ENCODE measurements at regions not wholly inside any gene's neighbourhood (a gene's known extent, or its start where the extent isn't known, plus 50 kb on each side); places are given as distances from the start of the nearest gene placed in this dataset.

- no peak for TF ChIP-seq CTCF (IDR thresholded peaks at IDR 0.05; ENCODE audit: low read depth, low read length, missing control alignments)
- in situ Hi-C loops (cut with HindIII; ENCODE audit: low pct_ligation_motif_present, low sequenced_read_pairs): no loop called here
These were observed 601.7 kb downstream of the BRINP1 start for GRCh38 chr9:118767571-118767970.

DNA sequence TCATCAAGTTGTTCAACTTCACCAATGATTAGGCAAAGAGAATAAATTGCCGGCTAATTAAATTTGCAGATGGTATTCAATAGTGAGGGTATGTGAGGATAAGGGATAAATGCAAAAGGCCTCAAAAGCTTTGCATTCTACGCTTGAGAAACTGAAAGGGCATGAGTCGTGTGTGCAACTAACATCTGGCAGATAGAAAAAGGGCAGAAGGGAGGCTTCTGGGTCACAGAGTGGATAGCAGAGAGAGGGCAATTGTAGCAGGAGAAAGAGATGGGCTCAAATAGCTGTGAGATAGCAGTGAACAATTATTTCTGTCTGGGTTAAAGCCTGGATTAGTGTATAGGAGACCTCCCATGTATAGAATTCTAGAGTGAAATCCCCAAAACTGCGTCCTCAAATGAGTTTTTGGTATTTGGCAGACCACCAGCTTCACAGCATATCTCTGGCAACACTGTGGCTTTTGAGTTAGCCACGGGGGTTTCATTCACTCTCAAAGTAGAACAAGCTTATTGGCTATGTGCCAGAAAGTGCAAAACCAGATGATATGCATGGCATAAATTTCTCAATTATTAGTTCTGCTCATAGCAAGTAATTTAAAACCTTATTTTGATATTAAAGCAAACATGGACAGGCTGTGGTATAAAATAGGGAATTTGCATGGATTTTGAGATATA, 586.3 kb downstream of the BRINP1 start:
- in situ Hi-C loops (cut with HindIII; ENCODE audit: low pct_ligation_motif_present, low sequenced_read_pairs): no loop called here
- Histone ChIP-seq H3K36me3 (replicated peaks) (no peaks in the 10 kb centered on the region), H3K27me3 (replicated peaks) (no peaks in the 10 kb centered on the region), H3K4me3 (ENCODE audit: low read depth, low read length) (no peak overlapping the region), H3K27ac (no peak overlapping the region)
- no peak for DNase-seq
- no peak for TF ChIP-seq CTCF (IDR thresholded peaks at IDR 0.05; ENCODE audit: low read depth, low read length, missing control alignments)

More at GRCh38 chr9:118767571-118767970, 601.7 kb downstream of the BRINP1 start:
- no peak for DNase-seq
- no peak overlapping the region for H3K27ac ChIP-seq
- no peaks in the 10 kb centered on the region for H3K27me3 ChIP-seq (replicated peaks)
- no peaks in the 10 kb centered on the region for H3K36me3 ChIP-seq (replicated peaks)
- no peak overlapping the region for H3K4me3 ChIP-seq (ENCODE audit: low read depth, low read length)

GRCh38 chr9:118784033-118784432, 585.2 kb downstream of the BRINP1 start:
- in situ Hi-C loops (cut with HindIII; ENCODE audit: low pct_ligation_motif_present, low sequenced_read_pairs): no loop called here
- DNase-seq: no peak
- Histone ChIP-seq H3K27ac (no peak overlapping the region), H3K4me3 (ENCODE audit: low read depth, low read length) (no peak overlapping the region), H3K27me3 (replicated peaks) (no peaks in the 10 kb centered on the region), H3K36me3 (replicated peaks) (no peaks in the 10 kb centered on the region)
- no peak for TF ChIP-seq CTCF (IDR thresholded peaks at IDR 0.05; ENCODE audit: low read depth, low read length, missing control alignments)

- no peak overlapping the region for H3K4me3 ChIP-seq (ENCODE audit: low read depth, low read length)
- in situ Hi-C loops (cut with HindIII; ENCODE audit: low pct_ligation_motif_present, low sequenced_read_pairs): no loop called here
- no peaks in the 10 kb centered on the region for H3K36me3 ChIP-seq (replicated peaks)
- H3K27ac ChIP-seq: no peak overlapping the region
- H3K27me3 ChIP-seq (replicated peaks): no peaks in the 10 kb centered on the region
- TF ChIP-seq CTCF (IDR thresholded peaks at IDR 0.05; ENCODE audit: low read depth, low read length, missing control alignments): no peak
- no peak for DNase-seq
These were observed 583.8 kb downstream of the BRINP1 start for GRCh38 chr9:118785456-118785855.

GRCh38 chr9:118786877-118787276, 582.4 kb downstream of the BRINP1 start:
- DNase-seq: no peak
- Histone ChIP-seq H3K27ac (no peak overlapping the region), H3K4me3 (ENCODE audit: low read depth, low read length) (no peak overlapping the region), H3K36me3 (replicated peaks) (no peaks in the 10 kb centered on the region), H3K27me3 (replicated peaks) (no peaks in the 10 kb centered on the region)
- in situ Hi-C loops (cut with HindIII; ENCODE audit: low pct_ligation_motif_present, low sequenced_read_pairs): no loop called here
- no peak for TF ChIP-seq CTCF (IDR thresholded peaks at IDR 0.05; ENCODE audit: low read depth, low read length, missing control alignments)

GRCh38 chr9:118809160-118809625, 560.0 kb downstream of the BRINP1 start:
- TF ChIP-seq CTCF (IDR thresholded peaks at IDR 0.05; ENCODE audit: low read depth, low read length, missing control alignments): no peak
- H3K4me3 ChIP-seq (ENCODE audit: low read depth, low read length): no peak overlapping the region

More at GRCh38 chr9:118809160-118809625, 560.0 kb downstream of the BRINP1 start:
- no peak overlapping the region for H3K27ac ChIP-seq
- H3K36me3 ChIP-seq (replicated peaks): no peaks in the 10 kb centered on the region
- no peaks in the 10 kb centered on the region for H3K27me3 ChIP-seq (replicated peaks)
- in situ Hi-C loops (cut with HindIII; ENCODE audit: low pct_ligation_motif_present, low sequenced_read_pairs): no loop called here
- DNase-seq: no peak
